Femur (tissue), 1 donor: ENCODE measurements at regions not wholly inside any gene's neighbourhood (a gene's known extent, or its start where the extent isn't known, plus 50 kb on each side); places are given as distances from the start of the nearest gene placed in this dataset.

Experiments used
- DNase-seq: peaks from one replicate; pipeline ENCODE4 v3.0.0-alpha.2; 2017

- no peak for DNase-seq
These were observed 219.0 kb downstream of the CCNG2 start for GRCh38 chr4:77375866-77376607.

DNA sequence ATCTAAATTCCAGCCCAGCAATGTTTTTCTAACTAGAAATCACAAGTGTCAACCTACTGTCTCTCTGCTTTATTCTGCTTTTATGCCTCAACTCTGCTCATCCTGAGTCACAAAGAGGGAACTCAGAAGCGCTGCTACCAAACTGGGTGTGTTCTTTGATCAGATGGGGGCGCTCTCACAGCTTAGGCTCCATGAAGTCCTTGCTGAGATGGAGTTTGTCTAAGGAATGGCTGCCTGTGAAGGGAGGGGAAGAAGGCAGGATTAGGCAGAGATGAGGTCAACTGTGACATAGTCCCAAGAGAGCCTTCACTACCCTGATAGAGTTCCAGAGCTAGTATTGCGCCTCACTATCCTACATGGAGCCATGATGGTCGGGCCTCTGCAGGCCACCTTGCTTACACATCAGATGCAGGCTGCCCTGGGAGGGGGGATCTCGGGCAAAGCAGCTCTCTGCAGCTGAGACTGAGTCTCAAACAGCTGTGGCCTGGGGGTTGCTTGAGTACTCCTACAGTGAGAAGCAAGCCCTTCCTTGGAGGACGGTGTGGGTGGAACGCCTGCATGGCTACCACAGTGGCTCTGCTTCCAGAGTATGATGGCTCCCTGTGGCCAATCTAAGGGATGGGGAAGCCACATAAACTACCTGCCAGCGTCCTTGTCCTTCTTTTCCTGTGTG is 219.9 kb downstream of the CCNG2 start:
- DNase-seq = no peak

GRCh38 chr4:77384094-77384493 is 221.5 kb upstream of the CXCL13 start:
- DNase-seq = no peak

DNA sequence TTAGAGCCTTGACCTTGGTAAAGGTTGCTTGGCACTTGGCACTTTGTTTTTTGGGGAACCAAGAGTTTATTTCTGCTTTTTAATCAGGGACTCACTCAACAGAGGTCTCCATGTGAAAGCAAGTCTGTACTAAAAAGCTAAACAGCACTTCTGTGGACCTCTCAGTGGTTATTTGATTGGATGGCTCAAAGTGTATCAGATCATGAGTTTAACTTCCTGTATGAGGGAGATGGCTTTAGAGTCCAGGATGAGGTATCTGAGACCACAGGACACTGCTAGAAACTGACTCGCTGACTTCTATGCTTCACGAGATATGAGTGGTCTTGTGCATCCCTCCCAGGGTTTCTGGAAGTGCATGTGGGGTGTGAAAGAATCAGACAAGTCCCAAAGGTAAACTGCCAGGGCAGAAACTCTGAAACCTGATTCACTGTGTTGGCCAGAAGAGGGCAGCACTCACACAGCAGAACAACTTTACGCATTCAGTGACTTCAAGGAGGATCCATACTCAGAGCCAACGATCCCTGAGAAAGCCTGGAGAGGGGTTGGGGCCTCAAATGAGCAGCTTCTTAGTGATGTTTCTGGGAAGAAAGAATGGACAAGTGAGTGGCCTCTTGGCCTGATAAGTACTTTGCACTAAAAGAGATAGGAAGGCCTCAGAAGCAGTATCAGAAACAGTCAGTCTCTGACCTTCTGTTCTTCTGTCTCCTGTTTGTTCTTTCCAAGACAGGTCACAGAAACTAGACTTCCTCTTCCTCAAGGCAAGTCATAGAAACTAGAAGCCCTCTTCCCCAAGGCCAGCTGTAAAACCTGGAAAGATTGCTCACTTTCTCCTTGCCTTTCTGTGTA is 220.3 kb upstream of the CXCL13 start:
- DNase-seq = peak; percentile 75

DNA sequence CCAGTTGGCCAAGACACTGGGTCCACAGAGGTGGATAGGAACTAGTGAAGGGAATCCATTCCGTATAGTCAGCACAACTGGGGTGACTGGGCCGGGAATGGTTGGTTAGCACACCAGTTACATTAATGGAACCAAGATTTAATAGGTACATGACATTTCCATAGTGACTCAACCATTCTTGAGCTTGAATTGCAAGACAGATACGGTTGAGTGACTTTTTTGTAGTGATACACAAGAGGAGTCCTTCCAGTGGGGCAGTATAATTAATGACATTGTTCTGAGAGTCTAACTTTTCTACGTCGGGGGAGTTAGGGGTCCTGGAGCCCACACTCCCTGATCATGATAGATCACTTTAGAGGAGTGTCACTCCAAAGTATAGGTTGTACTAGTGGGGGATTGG is 211.6 kb upstream of the CXCL13 start:
- no peak for DNase-seq

- DNase-seq = no peak
These were observed 210.1 kb upstream of the CXCL13 start for GRCh38 chr4:77395481-77395880.

- DNase-seq = no peak
These were observed 207.4 kb upstream of the CXCL13 start for GRCh38 chr4:77398256-77398655.

DNA sequence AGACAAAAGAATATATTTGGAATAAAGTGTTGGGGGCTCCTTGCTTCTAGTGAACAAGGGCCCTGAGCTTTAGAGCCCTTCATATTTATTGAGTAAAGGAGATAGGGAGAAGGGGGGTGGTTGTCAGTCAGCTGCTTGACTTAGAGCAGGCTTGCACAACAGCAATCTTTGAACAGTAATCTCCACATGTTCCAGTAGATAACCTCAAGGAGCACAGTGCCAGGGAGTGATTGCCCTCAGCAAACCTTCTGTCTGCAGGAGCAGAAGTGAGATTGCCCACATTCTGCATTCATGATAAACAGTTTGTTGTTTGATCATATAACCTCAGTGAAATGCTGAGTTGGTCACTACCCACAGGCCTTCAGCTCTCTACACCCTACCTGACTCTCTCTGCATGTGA is 205.8 kb upstream of the CXCL13 start:
- no peak for DNase-seq

DNA sequence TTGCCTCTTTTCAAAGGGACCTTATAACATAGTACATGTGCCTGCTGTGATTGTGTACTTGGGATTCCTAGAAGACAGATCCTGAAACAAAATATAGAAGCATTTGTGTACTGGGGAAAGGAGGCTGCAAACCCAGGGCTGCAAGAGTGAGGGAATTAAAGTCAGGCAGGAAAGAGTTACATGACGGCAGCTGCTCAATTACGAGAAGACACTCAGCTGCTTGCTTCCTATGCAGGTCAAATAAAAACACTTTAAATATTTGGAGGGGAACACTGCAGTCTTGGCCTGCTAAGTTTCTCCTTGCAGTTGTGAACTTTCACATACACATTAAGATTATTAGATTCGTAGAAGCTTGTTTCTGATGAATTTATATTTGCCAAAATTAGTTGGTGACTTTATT is 191.9 kb upstream of the CXCL13 start:
- DNase-seq = no peak

GRCh38 chr4:77415689-77416088 is 189.9 kb upstream of the CXCL13 start:
- no peak for DNase-seq

DNA sequence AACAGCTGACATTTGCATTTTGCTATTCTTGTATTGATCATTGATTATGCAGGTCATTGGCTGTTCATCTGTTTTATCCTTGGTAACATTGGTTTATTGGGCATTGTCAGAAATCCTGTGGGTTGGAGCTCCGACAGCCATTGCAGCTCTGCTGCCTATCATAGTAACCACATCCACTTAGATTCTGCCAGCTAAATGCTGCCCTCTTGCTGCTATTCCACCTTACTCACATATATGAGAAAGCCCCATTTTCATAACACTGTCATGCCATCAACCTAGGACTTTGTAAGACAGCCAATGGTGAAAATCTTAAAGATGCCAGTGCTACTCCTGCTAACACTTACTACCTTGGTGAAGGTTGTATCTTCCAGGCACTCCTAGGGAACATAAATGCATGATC is 187.3 kb upstream of the CXCL13 start:
- no peak for DNase-seq

DNA sequence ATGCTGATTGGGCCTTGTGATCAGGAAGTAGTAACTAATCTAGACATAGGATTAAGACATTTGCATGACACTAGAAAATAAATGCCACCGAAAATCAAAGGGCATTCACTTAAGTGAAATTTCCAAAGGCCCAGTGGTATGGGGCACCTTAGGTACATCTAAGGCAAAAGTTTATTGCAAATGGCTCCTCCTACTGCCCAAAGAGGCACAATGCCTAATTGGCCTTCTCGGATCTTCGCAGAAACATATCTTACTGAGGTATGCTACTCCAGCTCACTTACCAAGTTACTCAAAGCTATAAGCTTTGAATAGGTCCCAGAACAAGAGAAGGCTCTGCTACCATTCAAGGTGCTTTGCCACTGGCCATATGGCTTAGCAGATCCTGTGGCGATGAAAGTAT is 174.8 kb upstream of the CXCL13 start:
- no peak for DNase-seq

DNA sequence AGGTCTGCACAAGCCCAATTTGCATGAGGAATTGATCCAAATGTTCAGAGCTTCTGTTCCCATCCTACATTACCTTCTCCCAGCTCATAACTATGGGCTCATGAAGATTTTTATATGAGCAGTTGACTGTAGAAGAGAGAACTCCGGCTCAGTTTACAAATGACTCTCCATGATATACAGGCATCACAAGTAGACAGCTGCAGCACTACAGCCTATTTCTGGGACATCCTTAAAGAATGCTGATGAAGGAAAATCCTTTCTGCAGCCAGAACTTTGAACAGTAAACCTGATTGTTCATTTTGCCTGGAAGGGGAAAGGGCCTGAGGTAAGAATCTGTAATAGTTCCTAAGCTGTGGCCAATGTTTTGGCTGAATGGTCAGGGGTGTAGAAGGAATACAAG is 174.1 kb upstream of the CXCL13 start:
- no peak for DNase-seq

DNA sequence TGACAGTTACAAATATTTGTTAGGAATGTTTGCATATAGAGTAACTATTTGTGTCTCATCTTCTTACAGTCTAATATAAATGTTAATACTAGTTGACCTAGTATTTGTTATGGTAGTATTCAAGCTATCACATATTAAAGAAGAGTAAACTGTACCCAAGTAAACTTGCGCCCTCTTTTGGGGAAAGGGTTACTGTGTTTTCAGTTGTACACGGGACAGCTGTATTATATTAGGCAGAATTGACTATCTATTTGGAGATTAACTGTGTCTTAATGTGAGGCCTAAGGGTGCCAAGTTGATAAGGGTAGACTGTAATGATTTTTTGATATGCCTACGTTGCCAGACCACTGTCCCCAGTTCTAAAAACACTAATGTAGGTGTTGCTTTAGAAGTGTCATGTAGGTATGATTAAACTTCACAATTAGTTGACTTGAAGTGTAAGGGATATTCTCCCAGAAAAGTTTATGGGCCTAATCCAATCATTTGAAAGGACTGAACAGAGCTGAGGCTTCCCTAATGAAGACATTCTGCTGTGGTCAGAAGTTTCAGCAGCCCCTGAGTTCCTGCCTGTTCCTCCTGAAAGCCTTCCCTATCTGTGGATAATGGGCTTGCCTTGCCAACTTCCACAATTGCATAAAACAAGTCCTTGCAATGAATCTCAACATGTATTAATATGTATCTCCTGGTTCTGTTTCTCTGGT is 172.8 kb upstream of the CXCL13 start:
- no peak for DNase-seq

DNA sequence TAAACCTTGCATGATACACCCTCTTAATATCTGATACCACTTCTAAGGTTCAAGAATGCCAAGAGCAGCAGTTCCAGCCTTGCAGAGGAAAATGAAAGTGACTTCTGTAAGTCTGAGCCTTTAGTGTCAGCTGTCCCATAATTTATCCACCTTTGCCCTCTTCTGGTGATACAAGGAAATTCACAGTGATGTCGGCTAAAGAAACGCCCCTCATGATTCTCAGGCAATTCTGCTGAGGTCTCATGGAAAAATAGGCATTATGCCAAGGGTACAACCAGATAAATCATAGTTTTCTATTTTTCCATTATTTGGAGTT is 172.2 kb upstream of the CXCL13 start:
- peak; percentile 31 for DNase-seq

DNA sequence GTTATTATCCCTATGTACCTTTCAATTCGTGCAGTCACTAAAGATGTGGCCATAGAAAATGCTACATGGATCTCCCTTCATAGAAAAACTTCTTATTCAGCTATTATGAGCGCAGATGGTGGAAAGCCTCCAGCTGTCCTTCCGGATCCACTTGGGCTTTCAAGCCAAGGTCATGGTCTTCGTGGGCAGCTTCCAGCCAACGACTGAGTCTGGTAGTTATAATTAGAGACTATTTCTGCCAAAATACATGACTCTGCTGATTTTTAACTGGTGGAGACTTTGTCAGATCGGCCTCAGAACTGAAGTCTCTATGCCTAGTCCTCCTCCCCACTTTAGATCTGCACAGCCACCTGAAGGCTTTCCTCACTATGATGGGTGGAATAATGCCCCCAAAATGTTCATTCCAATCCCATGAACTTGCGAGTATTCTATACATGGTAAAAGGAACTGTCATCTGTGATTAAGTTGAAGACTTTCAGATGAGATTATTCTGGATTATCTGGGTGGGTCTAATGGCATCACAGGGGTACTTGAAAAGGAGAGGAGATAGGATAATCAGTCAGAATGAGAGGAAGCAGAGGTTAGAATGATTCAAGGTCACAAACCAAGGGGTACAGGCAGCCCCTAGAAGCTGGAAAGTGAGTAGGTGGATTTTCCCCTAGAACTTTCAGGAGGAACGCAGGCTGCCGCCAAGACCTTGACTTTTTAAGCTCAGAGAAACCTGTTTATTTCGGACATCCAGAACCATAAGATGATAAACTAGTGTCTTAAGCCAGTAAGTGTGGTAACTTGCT is 171.1 kb upstream of the CXCL13 start:
- no peak for DNase-seq

DNA sequence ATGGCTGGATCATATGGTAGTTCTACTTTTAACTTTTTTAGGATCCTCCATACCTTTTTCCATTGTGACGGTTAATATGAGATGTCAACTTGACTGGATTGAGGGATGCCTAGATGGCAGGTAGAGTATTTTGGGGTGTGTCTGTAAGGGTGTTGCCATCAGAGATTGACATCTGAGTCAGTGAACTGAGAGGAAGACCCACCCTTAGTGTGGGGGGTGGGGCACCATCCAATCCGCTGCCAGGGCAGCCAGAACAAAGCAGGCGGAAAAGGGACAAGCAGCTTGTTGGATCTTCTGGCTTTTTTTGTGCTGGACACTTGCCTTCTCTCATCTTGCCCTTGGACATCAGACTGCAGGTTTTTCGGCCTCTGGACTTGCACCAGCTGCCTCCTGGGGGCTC is 168.5 kb upstream of the CXCL13 start:
- no peak for DNase-seq

DNA sequence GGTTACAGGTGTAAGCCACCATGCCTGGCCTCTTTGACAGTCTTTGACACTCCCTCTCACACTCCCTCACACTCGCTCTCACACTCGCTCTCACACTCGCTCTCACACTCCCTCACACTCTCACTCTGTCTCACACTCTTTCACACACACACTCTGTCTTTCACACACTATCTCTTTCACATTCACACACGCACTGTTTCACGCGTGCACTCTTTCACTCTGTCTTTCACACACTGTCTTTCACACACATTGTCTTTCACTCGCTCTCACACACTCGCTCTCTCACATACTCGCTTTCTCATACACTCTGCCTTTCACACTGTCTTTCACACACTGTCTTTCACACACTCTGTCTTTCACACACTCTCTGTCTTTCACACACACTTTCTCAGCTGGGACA is 167.1 kb upstream of the CXCL13 start:
- no peak for DNase-seq

DNA sequence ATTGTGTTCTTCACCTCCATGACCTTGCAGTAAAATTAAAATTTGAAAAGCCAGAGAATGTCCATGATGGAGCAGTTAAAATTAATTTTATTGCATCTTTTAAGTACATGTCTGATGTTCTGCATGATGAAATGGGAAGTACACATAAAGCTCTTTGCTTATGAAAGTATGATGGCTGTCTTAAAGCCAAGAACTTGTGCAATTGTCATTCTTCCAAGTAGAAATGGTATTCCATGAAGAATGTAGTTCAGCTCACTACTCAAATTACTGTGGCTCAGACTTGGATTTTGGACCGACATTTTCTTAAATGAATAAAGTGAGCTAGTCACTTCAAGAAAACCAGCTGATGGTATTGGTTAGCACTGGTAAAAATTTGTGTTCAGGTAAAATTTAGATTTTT is 161.7 kb upstream of the CXCL13 start:
- no peak for DNase-seq

GRCh38 chr4:77445823-77446222 is 159.8 kb upstream of the CXCL13 start:
- no peak for DNase-seq

GRCh38 chr4:77446601-77447000 is 159.0 kb upstream of the CXCL13 start:
- no peak for DNase-seq

- DNase-seq = no peak
These were observed 156.4 kb upstream of the CXCL13 start for GRCh38 chr4:77449171-77449570.

- no peak for DNase-seq
These were observed 155.6 kb upstream of the CXCL13 start for GRCh38 chr4:77450006-77450405.
